ENCODE measurements at regions not wholly inside any gene's neighbourhood (a gene's known extent, or its start where the extent isn't known, plus 50 kb on each side); places are given as distances from the start of the nearest gene placed in this dataset.
"Not testable (repeated sequence)": the region's sequence is repeated elsewhere in the genome, so short reads cannot be mapped to it uniquely, and the experiment has no call there.

DNA sequence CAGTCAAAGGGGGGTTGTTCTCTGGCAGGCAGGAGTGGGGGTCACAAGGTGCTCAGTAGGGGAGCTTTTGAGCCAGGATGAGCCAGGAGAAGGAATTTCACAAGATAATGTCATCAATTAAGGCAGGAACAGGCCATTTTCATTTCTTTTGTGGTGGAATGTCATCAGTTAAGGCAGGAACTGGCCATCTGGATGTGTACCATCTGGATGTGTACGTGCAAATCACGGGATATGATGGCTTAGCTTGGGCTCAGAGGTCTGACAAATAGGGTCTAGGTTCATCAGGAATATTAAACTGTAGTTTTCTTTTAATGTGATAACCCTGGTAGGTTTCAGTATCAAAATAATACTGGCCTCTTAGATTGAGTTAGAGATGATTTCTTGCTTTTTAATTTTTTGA, 752.4 kb upstream of the ANO3 start:
- TF ChIP-seq, protein P1, sequence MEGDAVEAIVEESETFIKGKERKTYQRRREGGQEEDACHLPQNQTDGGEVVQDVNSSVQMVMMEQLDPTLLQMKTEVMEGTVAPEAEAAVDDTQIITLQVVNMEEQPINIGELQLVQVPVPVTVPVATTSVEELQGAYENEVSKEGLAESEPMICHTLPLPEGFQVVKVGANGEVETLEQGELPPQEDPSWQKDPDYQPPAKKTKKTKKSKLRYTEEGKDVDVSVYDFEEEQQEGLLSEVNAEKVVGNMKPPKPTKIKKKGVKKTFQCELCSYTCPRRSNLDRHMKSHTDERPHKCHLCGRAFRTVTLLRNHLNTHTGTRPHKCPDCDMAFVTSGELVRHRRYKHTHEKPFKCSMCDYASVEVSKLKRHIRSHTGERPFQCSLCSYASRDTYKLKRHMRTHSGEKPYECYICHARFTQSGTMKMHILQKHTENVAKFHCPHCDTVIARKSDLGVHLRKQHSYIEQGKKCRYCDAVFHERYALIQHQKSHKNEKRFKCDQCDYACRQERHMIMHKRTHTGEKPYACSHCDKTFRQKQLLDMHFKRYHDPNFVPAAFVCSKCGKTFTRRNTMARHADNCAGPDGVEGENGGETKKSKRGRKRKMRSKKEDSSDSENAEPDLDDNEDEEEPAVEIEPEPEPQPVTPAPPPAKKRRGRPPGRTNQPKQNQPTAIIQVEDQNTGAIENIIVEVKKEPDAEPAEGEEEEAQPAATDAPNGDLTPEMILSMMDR (conservative IDR thresholded peaks at IDR 0.05; ENCODE audit: low read depth, low read length): not testable (repeated sequence)
- TF ChIP-seq EZH2 (IDR thresholded peaks at IDR 0.05; ENCODE audit: borderline replicate concordance, low read depth, low read length, poor library complexity, severe bottlenecking): not testable (repeated sequence)
